DMS79 treated with DMSO at 0.1 percent for 48 hours (cell line): ENCODE measurements at regions not wholly inside any gene's neighbourhood (a gene's known extent, or its start where the extent isn't known, plus 50 kb on each side); places are given as distances from the start of the nearest gene placed in this dataset.
A peak's percentile ranks its signal among the peaks of the same experiment; 100 is the strongest.

Experiments
- DNase-seq: peaks from one replicate; lab custom pipeline; 2025; lab: John Stamatoyannopoulos, UW

DNA sequence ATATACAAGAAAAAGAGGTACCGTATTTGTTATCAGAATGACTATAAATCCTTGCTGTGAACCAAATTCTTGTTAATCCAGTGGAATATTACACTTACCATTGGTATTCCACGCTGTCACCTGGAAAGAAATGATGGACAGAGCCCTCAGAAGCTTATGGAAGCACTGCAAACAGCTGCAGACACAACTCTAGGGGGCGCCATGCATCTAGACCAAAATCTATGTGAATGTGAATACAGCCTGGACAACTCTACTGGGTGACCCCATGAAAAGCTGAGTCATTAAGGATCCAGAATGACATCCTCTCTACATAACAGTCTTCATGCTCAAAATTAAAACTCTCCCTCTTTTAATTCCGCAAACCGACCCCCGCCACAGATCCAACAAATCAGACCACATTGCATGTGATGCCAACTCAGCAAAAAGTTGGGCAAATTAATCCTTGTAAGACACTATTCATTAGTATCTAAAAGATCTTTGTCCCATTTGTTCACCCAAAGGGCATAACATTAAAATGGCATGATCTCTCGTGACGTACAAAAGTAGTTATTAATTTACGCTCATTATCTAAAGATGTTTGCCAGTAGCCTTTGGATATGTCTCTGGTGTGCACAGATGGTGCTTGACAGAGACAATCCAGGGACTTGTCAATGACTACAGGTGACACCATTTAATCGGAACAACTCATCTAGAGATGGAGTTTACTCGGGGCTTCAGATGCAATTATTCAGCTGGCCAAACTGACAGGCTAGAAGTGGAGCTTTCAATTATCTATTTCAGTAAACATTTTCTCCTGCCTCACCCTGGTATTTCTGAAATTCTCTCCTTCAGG lies 552.7 kb upstream of the PSMD7 start:
- DNase-seq, result no peak

GRCh38 chr16:73739049-73739769 lies 557.4 kb upstream of the PSMD7 start:
- DNase-seq, result no peak

DNA sequence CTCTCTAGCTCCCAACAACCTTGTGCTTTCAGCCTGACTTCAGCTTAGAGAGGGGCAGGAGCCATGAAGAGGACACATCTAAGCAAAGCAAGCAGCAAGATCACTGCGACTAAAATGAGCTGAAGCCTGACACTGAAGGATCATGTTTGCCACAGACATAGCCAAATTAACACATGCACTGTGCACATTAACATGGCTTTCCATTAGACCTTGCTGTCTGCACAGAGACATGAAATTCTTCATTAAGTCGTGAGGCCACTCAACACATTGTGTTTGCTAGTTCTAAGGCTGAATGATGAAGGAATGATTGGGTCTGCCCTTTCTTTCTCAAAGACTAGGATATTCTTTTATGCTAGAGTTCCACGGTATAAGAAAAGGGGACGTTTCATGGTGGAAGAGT lies 558.3 kb upstream of the PSMD7 start:
- no peak for DNase-seq

GRCh38 chr16:73737637-73738036 lies 559.0 kb upstream of the PSMD7 start:
- no peak for DNase-seq

DNA sequence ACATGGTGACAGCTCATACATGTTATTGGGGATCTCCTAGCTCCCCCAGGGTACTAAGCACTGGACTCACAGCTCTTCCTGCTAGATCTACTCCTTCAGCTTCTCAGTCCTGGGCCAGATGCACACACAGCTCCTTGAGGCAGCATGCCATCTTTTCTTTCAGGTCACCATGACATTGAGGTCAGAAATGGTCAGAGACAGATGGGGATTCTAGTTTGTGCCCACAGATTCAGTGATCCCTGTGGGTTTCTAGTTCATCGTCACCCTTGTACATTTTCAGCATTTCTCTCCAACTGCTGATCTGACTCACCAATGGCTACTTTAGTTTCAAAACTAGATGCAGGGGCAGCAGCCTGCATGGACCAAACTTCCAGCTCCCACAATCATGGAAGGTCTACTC lies 560.7 kb upstream of the PSMD7 start:
- DNase-seq, result no peak

DNA sequence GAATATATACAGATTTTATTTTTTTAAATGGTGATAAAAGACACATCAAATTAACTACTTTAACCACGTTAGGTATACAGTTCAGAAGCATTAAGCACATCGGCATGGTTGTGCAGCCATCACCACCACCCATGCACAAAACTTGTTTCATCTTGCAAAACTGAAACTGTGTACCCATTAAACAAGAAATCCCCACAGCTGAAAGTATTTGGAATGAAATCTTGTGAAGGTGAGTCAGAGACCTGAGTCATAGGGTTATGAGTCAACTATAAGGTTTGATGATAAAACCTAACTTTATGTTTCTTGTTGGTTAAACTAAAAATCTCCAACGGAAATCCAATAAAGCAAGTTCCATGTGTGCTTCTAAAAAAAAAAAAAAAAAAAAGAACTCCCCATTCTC lies 561.6 kb upstream of the PSMD7 start:
- DNase-seq, result no peak

- DNase-seq, result no peak
Measured at GRCh38 chr16:73732681-73733080, 563.9 kb upstream of the PSMD7 start.

- no peak for DNase-seq
Measured at GRCh38 chr16:73732143-73732542, 564.5 kb upstream of the PSMD7 start.

DNA sequence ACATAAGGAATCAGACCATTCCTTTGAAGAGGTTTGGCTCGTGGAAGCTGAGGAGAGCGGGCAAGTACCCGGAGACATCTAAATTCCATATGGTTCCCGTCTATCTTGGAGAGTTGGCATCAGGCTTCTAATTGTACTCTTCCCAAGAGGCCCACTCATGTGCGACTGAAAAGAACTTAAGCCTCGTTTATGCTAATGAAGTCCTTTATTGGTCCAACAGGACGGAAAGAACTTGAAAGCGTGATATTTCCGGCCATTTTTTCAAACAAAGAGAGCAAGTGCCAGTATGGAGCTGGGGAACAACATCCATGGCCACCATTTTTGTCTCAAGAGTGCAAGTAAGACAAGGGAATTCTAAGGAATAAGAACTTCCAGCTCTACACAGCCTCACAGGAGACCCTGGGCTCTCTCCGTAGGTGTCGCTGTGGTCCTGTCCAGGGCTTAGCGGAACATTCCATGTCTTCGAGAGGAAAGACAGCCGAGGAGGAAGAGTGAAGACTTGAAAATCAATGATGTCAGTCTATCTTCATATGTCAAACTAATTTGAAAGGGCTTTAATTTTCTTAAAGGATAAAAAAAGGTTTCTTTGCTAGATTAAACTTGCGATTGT lies 566.0 kb upstream of the PSMD7 start:
- no peak for DNase-seq

GRCh38 chr16:73725156-73725555 lies 571.5 kb upstream of the PSMD7 start:
- no peak for DNase-seq

GRCh38 chr16:73724503-73724902 lies 572.1 kb upstream of the PSMD7 start:
- DNase-seq, result no peak

DNA sequence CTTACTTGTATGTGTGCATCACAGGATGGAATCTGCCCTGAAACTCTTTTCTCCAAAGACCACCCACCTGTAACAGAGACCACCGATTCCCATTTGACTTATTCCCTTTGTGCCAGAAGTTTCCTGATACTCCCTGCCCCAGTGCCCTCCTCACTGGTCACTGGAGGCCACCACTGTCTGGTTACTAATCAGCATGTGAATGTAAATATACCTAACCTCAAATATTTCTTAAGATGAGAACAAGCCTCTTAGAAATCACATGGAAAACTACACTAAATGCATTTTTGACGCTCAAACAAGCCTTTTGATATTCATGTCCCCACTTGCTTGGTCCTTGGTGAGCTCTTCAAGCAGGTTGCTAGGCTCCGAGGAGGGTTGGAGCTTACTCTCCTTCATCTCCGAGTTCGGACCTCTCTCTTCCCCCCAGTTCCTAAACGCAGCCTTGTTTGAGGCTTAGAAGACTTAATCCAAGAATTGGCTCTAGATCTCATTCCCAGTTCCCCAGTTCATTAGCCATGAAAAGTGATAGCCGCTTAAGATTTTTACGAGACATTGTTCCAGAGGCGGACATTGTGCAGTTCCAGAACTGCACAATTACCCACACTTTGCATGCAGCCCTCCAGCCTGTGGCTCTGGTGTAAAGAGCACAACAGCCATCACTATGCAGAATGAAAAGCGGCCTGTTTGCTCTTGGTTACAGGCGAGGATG lies 579.2 kb upstream of the PSMD7 start:
- peak; percentile 79 for DNase-seq

GRCh38 chr16:73714976-73715375 lies 581.6 kb upstream of the PSMD7 start:
- no peak for DNase-seq

GRCh38 chr16:73713778-73714495 lies 582.7 kb upstream of the PSMD7 start:
- DNase-seq, result no peak

- DNase-seq, result peak; percentile 20
Measured at GRCh38 chr16:73713251-73713650, 583.4 kb upstream of the PSMD7 start.

- DNase-seq, result no peak
Measured at GRCh38 chr16:73711406-73712080, 585.1 kb upstream of the PSMD7 start.

DNA sequence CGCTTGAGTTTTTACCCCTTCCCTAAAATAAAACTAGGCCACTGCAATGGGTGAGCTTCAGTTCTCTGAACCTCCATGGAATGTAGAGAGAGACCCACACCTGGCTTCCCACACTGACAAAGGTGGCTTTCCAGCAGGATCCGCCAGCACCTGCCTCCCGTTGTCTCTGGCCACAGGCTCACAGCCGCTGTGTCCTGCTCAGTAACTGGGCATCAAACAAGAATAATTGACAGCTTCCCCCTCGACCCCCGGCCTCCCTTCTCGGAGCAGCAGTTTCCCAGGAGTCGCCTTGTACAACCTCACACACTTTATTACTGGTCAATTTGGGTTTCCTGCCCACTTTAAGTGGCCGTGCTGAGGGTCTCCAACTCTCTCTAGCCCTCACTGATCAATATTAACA lies 586.1 kb upstream of the PSMD7 start:
- DNase-seq, result no peak

DNA sequence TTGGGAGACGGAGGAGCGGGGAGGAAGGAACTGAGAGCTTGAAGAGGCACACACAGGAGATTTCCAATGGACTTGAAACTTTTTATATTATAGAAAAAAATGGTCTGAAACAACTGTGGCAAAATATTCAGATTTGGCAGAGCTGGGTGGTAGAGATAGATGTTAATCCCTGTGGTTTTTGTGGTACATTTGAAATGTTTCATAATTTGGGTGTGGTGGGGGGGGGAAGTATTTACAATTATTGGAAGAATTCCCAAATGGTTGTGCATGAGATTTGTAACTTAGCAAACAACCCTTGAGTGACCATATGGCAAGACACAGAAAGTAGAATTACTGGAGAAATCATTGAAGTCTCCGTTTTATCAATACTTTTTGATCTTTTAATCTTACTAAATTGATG lies 588.8 kb upstream of the PSMD7 start:
- DNase-seq, result no peak

DNA sequence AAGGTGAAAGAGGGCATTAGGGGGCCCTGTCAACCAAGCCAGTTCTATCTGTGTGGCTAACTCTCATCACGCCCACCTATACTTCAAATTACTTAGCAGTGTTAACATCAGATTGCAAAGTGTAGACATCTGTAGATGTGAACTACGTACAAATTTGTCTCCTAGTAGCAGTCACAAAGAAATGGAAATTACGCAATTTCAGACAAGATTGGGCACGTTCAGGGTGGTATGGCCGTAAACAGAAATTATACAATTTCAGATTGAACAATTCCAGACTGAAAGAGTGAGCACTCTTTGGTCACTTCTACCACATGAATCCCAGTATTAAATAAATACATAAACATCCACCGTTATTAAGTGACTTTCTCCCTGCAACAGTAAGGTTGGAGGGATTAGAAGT lies 592.7 kb upstream of the PSMD7 start:
- no peak for DNase-seq

- no peak for DNase-seq
Measured at GRCh38 chr16:73697336-73697735, 599.3 kb upstream of the PSMD7 start.

DNA sequence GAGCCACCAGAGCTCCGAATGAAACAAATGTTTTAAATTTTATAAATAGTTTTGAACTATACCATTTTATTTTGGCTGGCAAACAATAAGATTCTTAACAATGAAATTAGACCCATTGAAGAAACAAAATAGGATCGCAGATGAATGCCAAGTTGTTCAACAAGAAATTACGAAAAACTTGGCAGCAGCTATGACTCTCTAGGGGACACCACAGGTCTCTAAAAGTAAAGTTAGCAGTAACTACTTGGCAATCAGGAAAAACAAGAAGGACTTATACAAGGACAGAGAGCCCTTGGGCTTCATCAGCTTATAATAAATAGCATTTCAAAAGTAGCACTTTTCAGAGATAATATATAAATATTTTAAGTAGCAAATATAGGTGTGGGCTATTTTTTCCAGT lies 603.8 kb upstream of the PSMD7 start:
- DNase-seq, result no peak
